ENCODE measurements at regions not wholly inside any gene's neighbourhood (a gene's known extent, or its start where the extent isn't known, plus 50 kb on each side); places are given as distances from the start of the nearest gene placed in this dataset.

DNA sequence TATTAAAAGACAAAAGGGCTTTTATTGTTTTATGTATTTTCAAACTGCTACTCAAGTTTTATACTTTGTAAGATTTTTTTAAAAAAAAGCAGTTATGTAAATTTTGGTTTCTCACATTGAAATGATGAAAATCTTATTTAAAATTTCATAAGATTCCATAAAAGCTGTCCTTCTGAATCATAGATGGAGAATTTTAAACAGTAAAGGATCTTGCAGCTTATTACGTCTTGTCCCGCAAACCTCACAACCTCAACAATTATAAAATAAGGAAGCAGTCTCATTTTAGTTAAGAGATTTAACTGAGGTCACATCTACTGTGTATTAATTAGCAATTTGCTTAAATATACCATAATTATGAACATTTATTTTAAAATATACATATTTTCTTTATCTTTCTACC, 581.0 kb upstream of the SPRY2 start:
- H3K27me3 ChIP-seq (ENCODE audit: insufficient read depth, low read length): no peaks in the 10 kb centered on the region
- H3K9me3 ChIP-seq (ENCODE audit: low read depth, low read length): no peaks in the 10 kb centered on the region
- no peaks in the 10 kb centered on the region for H4K20me1 ChIP-seq (ENCODE audit: insufficient read depth, low read length)
- no peak overlapping the region for H3K4me2 ChIP-seq (ENCODE audit: insufficient read depth, low read length)
- H3K79me2 ChIP-seq (ENCODE audit: insufficient read depth, low read length): no peaks in the 10 kb centered on the region
- H3K27ac ChIP-seq (ENCODE audit: low read depth, low read length): no peak overlapping the region
- H2AFZ ChIP-seq (ENCODE audit: low read length): no peak overlapping the region
- no peak overlapping the region for H3K4me3 ChIP-seq (ENCODE audit: insufficient read depth, low read length)
- no peak for DNase-seq (ENCODE audit: insufficient read length, low spot score, missing footprints)
- H3K4me1 ChIP-seq (ENCODE audit: insufficient read depth, low read length): no peaks in the 10 kb centered on the region
- H3K36me3 ChIP-seq (ENCODE audit: insufficient read depth, low read length): no peaks in the 10 kb centered on the region
- TF ChIP-seq, protein P1, sequence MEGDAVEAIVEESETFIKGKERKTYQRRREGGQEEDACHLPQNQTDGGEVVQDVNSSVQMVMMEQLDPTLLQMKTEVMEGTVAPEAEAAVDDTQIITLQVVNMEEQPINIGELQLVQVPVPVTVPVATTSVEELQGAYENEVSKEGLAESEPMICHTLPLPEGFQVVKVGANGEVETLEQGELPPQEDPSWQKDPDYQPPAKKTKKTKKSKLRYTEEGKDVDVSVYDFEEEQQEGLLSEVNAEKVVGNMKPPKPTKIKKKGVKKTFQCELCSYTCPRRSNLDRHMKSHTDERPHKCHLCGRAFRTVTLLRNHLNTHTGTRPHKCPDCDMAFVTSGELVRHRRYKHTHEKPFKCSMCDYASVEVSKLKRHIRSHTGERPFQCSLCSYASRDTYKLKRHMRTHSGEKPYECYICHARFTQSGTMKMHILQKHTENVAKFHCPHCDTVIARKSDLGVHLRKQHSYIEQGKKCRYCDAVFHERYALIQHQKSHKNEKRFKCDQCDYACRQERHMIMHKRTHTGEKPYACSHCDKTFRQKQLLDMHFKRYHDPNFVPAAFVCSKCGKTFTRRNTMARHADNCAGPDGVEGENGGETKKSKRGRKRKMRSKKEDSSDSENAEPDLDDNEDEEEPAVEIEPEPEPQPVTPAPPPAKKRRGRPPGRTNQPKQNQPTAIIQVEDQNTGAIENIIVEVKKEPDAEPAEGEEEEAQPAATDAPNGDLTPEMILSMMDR (IDR thresholded peaks at IDR 0.05; ENCODE audit: extremely low read depth, low read depth, low read length): no peak

GRCh38 chr13:80921541-80921940, 580.6 kb upstream of the SPRY2 start:
- no peaks in the 10 kb centered on the region for H3K9me3 ChIP-seq (ENCODE audit: low read depth, low read length)
- no peaks in the 10 kb centered on the region for H3K79me2 ChIP-seq (ENCODE audit: insufficient read depth, low read length)
- H3K4me3 ChIP-seq (ENCODE audit: insufficient read depth, low read length): no peak overlapping the region
- H3K36me3 ChIP-seq (ENCODE audit: insufficient read depth, low read length): no peaks in the 10 kb centered on the region
- no peak overlapping the region for H2AFZ ChIP-seq (ENCODE audit: low read length)
- H3K4me2 ChIP-seq (ENCODE audit: insufficient read depth, low read length): no peak overlapping the region
- DNase-seq (ENCODE audit: insufficient read length, low spot score, missing footprints): no peak
- no peak overlapping the region for H3K27ac ChIP-seq (ENCODE audit: low read depth, low read length)
- H3K27me3 ChIP-seq (ENCODE audit: insufficient read depth, low read length): no peaks in the 10 kb centered on the region
- no peaks in the 10 kb centered on the region for H4K20me1 ChIP-seq (ENCODE audit: insufficient read depth, low read length)
- TF ChIP-seq, protein P1 (IDR thresholded peaks at IDR 0.05; ENCODE audit: extremely low read depth, low read depth, low read length): no peak
- no peaks in the 10 kb centered on the region for H3K4me1 ChIP-seq (ENCODE audit: insufficient read depth, low read length)

DNA sequence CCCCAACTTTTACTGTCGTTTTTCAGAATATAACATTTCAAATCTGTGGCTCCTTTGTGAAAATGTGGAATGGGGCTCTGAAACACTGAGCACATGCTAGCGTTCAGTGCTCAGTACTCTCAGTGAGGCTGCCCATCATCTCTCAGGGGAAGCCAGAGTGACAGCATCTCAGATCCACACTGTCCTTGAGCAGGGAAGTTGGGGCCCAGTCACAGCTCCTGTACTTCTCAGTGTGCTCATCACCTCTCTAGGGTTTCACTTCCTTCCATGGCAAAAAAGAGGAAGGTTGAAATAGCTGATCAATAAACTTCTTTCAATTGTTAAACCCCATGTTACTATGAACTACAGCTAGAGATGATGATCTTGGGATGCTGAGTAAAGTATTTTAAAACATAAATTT, 565.9 kb upstream of the SPRY2 start:
- Histone ChIP-seq H4K20me1 (ENCODE audit: insufficient read depth, low read length) (no peaks in the 10 kb centered on the region), H3K4me1 (ENCODE audit: insufficient read depth, low read length) (no peaks in the 10 kb centered on the region), H3K36me3 (ENCODE audit: insufficient read depth, low read length) (no peaks in the 10 kb centered on the region), H2AFZ (ENCODE audit: low read length) (no peak overlapping the region), H3K4me2 (ENCODE audit: insufficient read depth, low read length) (no peak overlapping the region), H3K27me3 (ENCODE audit: insufficient read depth, low read length) (no peaks in the 10 kb centered on the region), H3K9me3 (ENCODE audit: low read depth, low read length) (no peaks in the 10 kb centered on the region), H3K79me2 (ENCODE audit: insufficient read depth, low read length) (no peaks in the 10 kb centered on the region), H3K4me3 (ENCODE audit: insufficient read depth, low read length) (no peak overlapping the region), H3K27ac (ENCODE audit: low read depth, low read length) (no peak overlapping the region)
- TF ChIP-seq, protein P1 (IDR thresholded peaks at IDR 0.05; ENCODE audit: extremely low read depth, low read depth, low read length): no peak
- DNase-seq (ENCODE audit: insufficient read length, low spot score, missing footprints): no peak

DNA sequence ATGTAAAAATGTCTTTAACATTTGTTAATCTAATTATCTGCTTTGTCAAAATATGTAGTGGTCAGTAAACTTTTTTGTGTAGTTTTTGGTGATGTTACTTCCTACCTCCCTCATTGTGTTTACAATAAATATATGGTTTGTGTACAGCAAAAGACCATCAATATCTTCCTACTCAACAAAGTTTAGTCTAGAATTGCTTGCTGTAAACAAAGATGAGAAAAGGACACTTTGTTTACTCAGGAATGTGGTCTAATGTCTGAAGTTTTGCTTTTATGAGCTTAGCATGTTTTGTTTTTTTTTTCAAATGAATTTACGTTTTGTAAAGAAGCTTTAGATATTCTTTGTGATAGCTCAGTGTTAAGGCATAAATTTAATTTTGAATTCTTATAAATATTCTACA, 563.5 kb upstream of the SPRY2 start:
- no peak overlapping the region for H3K27ac ChIP-seq (ENCODE audit: low read depth, low read length)

More for the DNA sequence above, 563.5 kb upstream of the SPRY2 start:
- H4K20me1 ChIP-seq (ENCODE audit: insufficient read depth, low read length): no peaks in the 10 kb centered on the region
- no peaks in the 10 kb centered on the region for H3K36me3 ChIP-seq (ENCODE audit: insufficient read depth, low read length)
- no peak overlapping the region for H2AFZ ChIP-seq (ENCODE audit: low read length)
- no peaks in the 10 kb centered on the region for H3K9me3 ChIP-seq (ENCODE audit: low read depth, low read length)
- no peak overlapping the region for H3K4me2 ChIP-seq (ENCODE audit: insufficient read depth, low read length)
- no peak overlapping the region for H3K4me3 ChIP-seq (ENCODE audit: insufficient read depth, low read length)
- no peaks in the 10 kb centered on the region for H3K27me3 ChIP-seq (ENCODE audit: insufficient read depth, low read length)
- no peaks in the 10 kb centered on the region for H3K4me1 ChIP-seq (ENCODE audit: insufficient read depth, low read length)
- TF ChIP-seq, protein P1 (IDR thresholded peaks at IDR 0.05; ENCODE audit: extremely low read depth, low read depth, low read length): no peak
- H3K79me2 ChIP-seq (ENCODE audit: insufficient read depth, low read length): no peaks in the 10 kb centered on the region
- DNase-seq (ENCODE audit: insufficient read length, low spot score, missing footprints): no peak

All from osteoblast (primary cell).